ENCODE measurements at regions not wholly inside any gene's neighbourhood (a gene's known extent, or its start where the extent isn't known, plus 50 kb on each side); places are given as distances from the start of the nearest gene placed in this dataset.

- TF ChIP-seq CTCF (IDR thresholded peaks at IDR 0.05; ENCODE audit: low read depth, low read length, poor library complexity, severe bottlenecking), result no peak
- no peak for TF ChIP-seq EZH2phosphoT487 (IDR thresholded peaks at IDR 0.05; ENCODE audit: borderline replicate concordance, low read length)
Observed at GRCh38 chr2:88811233-88811632, 119.8 kb downstream of the RPIA start.

All from DOHH2 (cell line).